ENCODE measurements at regions not wholly inside any gene's neighbourhood (a gene's known extent, or its start where the extent isn't known, plus 50 kb on each side); places are given as distances from the start of the nearest gene placed in this dataset.
A peak's percentile ranks its signal among the peaks of the same experiment; 100 is the strongest.

GRCh38 chr12:5154091-5154490, 110.4 kb downstream of the KCNA5 start:
- TF ChIP-seq POLR2A (IDR thresholded peaks at IDR 0.05) = no peak
- no peak for DNase-seq (ENCODE audit: low spot score in 2 of 2)
- WGBS, 2 donors = 81 to 82% methylated on average over 5 of the region's 5 CpGs
- H3K4me3 ChIP-seq (ENCODE audit: low read depth, poor library complexity, severe bottlenecking) = no peak overlapping the region
- intact Hi-C loops (cut with DNase I; ENCODE audit: low total_unique reads) = no loop called here

DNA sequence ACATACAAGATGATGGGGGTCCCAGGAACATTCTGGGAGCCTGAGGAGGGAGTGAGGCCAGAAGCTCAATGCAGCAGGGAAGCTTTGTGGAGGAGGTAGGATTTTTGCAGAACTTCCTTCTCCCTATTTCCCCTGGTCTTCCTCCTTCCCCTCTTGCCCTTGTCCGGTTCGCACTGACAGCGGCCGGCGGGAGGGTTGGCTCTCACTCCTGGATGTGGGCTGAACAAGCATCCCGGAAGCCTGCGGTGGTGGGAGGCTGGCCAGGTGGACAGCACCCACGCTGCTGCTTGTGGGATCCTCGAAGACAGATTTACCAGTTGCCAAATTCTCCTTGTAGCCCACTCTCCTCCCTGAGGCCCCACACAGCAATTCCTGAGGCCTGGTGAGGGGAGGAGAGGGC, 112.2 kb downstream of the KCNA5 start:
- H3K4me3 ChIP-seq (ENCODE audit: low read depth, poor library complexity, severe bottlenecking) = no peak overlapping the region
- DNase-seq (ENCODE audit: low spot score in 2 of 2) = no peak
- WGBS, 2 donors = 83 to 85% methylated on average over 9 of the region's 9 CpGs
- intact Hi-C loops (cut with DNase I; ENCODE audit: low total_unique reads) = no loop called here
- TF ChIP-seq POLR2A (IDR thresholded peaks at IDR 0.05) = no peak
- TF ChIP-seq CTCF (IDR thresholded peaks at IDR 0.05) = no peak

DNA sequence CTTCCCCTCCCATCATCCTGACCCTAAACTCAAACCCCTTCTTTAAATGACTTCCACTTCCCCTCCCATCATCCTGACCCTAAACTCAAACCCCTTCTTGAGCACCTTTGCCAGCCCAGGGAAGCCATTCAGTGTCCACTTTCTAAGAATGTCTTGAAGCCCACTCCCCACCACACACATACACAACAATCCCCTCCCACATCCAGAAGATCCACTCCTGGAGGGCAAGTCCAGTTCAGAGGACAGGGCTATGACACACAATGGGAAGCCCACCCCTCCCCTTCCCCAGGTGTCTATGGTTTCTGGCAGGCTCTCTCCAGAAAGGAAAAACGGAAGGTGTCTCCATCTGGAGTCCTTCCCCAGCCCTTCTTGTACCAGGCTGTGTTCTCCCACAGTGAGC, 117.1 kb downstream of the KCNA5 start:
- no peak for DNase-seq (ENCODE audit: low spot score in 2 of 2)
- no peak for TF ChIP-seq CTCF (IDR thresholded peaks at IDR 0.05)
- TF ChIP-seq POLR2A (IDR thresholded peaks at IDR 0.05) = no peak
- H3K4me3 ChIP-seq (ENCODE audit: low read depth, poor library complexity, severe bottlenecking) = no peak overlapping the region
- intact Hi-C loops (cut with DNase I; ENCODE audit: low total_unique reads) = no loop called here
- WGBS, 2 donors = 53 to 92% methylated on average over 1 of the region's 1 CpG

DNA sequence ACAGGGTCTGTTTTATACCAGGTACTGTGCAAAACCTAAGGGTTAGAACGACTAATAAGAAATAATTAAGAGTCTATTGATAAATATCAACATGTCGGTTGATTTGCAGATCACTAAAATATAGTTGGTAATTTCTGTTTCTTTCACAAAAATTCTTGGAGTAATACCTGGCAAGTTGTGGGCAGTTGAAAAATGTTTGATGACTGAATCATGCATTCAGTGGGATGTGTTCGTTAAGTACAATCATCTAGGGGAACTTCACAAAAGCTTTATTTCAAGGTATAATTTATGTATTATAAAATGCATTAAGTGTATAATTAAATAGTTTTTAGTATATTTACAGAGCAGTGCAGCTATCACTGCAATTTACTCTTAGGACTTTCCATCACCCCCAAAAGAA, 120.0 kb downstream of the KCNA5 start:
- no peak overlapping the region for H3K4me3 ChIP-seq (ENCODE audit: low read depth, poor library complexity, severe bottlenecking)
- TF ChIP-seq CTCF (IDR thresholded peaks at IDR 0.05) = no peak
- no peak for TF ChIP-seq POLR2A (IDR thresholded peaks at IDR 0.05)
- intact Hi-C loops (cut with DNase I; ENCODE audit: low total_unique reads) = no loop called here
- WGBS, 2 donors = 89 to 92% methylated on average over 3 of the region's 3 CpGs
- DNase-seq (ENCODE audit: low spot score in 2 of 2) = no peak

- WGBS, 2 donors = 87 to 95% methylated on average over 5 of the region's 5 CpGs
- TF ChIP-seq CTCF (IDR thresholded peaks at IDR 0.05) (no peak), POLR2A (IDR thresholded peaks at IDR 0.05) (no peak)
- no peak for DNase-seq (ENCODE audit: low spot score in 2 of 2)
- intact Hi-C loops (cut with DNase I; ENCODE audit: low total_unique reads) = no loop called here
- H3K4me3 ChIP-seq (ENCODE audit: low read depth, poor library complexity, severe bottlenecking) = no peak overlapping the region
These were observed 121.8 kb downstream of the KCNA5 start for GRCh38 chr12:5165296-5165970.

- no peak overlapping the region for H3K4me3 ChIP-seq (ENCODE audit: low read depth, poor library complexity, severe bottlenecking)
- 61 to 79% methylated on average over 4 of the region's 4 CpGs for WGBS, 2 donors
- TF ChIP-seq POLR2A (IDR thresholded peaks at IDR 0.05) (no peak), CTCF (IDR thresholded peaks at IDR 0.05) (no peak)
- DNase-seq (ENCODE audit: low spot score in 2 of 2) = peak in 1 of 2 donors; percentile 17
- intact Hi-C loops (cut with DNase I; ENCODE audit: low total_unique reads) = no loop called here
These were observed 123.3 kb downstream of the KCNA5 start for GRCh38 chr12:5166976-5167375.

All from lower leg skin (tissue), 4 donors.